Neuronal stem cell (in vitro differentiated cells): ENCODE measurements at regions not wholly inside any gene's neighbourhood (a gene's known extent, or its start where the extent isn't known, plus 50 kb on each side); places are given as distances from the start of the nearest gene placed in this dataset.

ENCODE experiments used
- DNase-seq: peaks from one replicate; pipeline ENCODE4 v3.0.0-alpha.2; 2013; ENCODE audit warnings: low spot score
- H2AFZ ChIP-seq: one replicate; pipeline ENCODE4 v1.6.1; 2013; ENCODE audit warnings: mild to moderate bottlenecking, low read length, inconsistent platforms
- H2AK5ac ChIP-seq: 2 replicates; pipeline ENCODE4 v1.6.1; 2013; ENCODE audit warnings: low read depth, mild to moderate bottlenecking, inconsistent platforms, low read length, moderate library complexity, mixed read lengths
- H2BK120ac ChIP-seq: 2 replicates; pipeline ENCODE4 v1.6.1; 2013; ENCODE audit warnings: low read depth, mild to moderate bottlenecking, inconsistent platforms, low read length, moderate library complexity, mixed read lengths
- H2BK12ac ChIP-seq: one replicate; pipeline ENCODE4 v1.6.1; 2013; ENCODE audit warnings: low read length, inconsistent platforms
- H2BK15ac ChIP-seq: 2 replicates; pipeline ENCODE4 v1.6.1; 2013; ENCODE audit warnings: mild to moderate bottlenecking, low read length, inconsistent platforms, mixed read lengths
- H2BK5ac ChIP-seq: one replicate; pipeline ENCODE4 v1.6.1; 2013; ENCODE audit warnings: inconsistent platforms, mild to moderate bottlenecking, low read length, moderate library complexity
- H3K14ac ChIP-seq: one replicate; pipeline ENCODE4 v1.6.1; 2013; ENCODE audit warnings: low read length, inconsistent platforms
- H3K18ac ChIP-seq: 2 replicates; pipeline ENCODE4 v1.6.1; 2013; ENCODE audit warnings: low read length, inconsistent platforms
- H3K23ac ChIP-seq: 2 replicates; pipeline ENCODE4 v1.6.1; 2013; ENCODE audit warnings: low read depth, mild to moderate bottlenecking, mixed read lengths, low read length, inconsistent platforms; ENCODE audit not compliant: poor library complexity
- H3K27ac ChIP-seq: replicated peaks from 3 replicates; pipeline ENCODE4 v1.5.1; 2013; ENCODE audit warnings: low read length, inconsistent platforms
- H3K27me3 ChIP-seq, 3 experiments: 2 replicates each; pipeline ENCODE4 v1.6.1; 2013; ENCODE audit warnings: low read length in 3 of 3, mild to moderate bottlenecking in 2 of 3, inconsistent platforms in 1 of 3, low read depth in 1 of 3, mixed read lengths in 1 of 3, moderate library complexity in 1 of 3; ENCODE audit not compliant: control insufficient read depth in 3 of 3, insufficient read depth in 3 of 3
- H3K36me3 ChIP-seq, 2 donors: replicated peaks in 1 of 2; 2 replicates each; pipeline ENCODE4 v1.6.1; 2013; ENCODE audit warnings: low read length in 2 of 2; ENCODE audit not compliant: control insufficient read depth in 2 of 2, insufficient read depth in 2 of 2
- H3K4ac ChIP-seq: 2 replicates; pipeline ENCODE4 v1.6.1; 2013; ENCODE audit warnings: inconsistent platforms, mild to moderate bottlenecking, low read length, moderate library complexity
- H3K4me1 ChIP-seq, 2 donors: 1 replicate in 1 of 2; 2 replicates in 1 of 2; pipeline ENCODE4 v1.6.1; 2013; ENCODE audit warnings: low read length in 2 of 2, low read depth in 1 of 2; ENCODE audit not compliant: control insufficient read depth in 2 of 2, insufficient read depth in 1 of 2
- H3K4me2 ChIP-seq: one replicate; pipeline ENCODE4 v1.6.1; 2013; ENCODE audit warnings: mild to moderate bottlenecking, low read length, inconsistent platforms; ENCODE audit not compliant: insufficient read depth, poor library complexity, severe bottlenecking
- H3K4me3 ChIP-seq, 2 donors: 2 replicates each; pipeline ENCODE4 v1.5.1; 2013; ENCODE audit warnings: low read length in 2 of 2, mild to moderate bottlenecking in 2 of 2, inconsistent platforms in 1 of 2, moderate library complexity in 1 of 2
- H3K79me1 ChIP-seq: one replicate; pipeline ENCODE4 v1.6.1; 2013; ENCODE audit warnings: low read depth, mild to moderate bottlenecking, inconsistent platforms, low read length, moderate library complexity
- H3K9ac ChIP-seq: one replicate; pipeline ENCODE4 v1.6.1; 2013; ENCODE audit warnings: mild to moderate bottlenecking, low read depth, low read length, inconsistent platforms; ENCODE audit not compliant: poor library complexity
- H3K9me3 ChIP-seq, 2 donors: replicated peaks in 1 of 2; 2 replicates each; pipeline versions ENCODE3 to v1.6.1; 2013; ENCODE audit warnings: low read length in 2 of 2, mild to moderate bottlenecking in 2 of 2, inconsistent platforms in 1 of 2, low read depth in 1 of 2, mixed read lengths in 1 of 2, moderate library complexity in 1 of 2; ENCODE audit not compliant: control insufficient read depth in 2 of 2, insufficient read depth in 1 of 2
- H4K8ac ChIP-seq: one replicate; pipeline ENCODE4 v1.6.1; 2013; ENCODE audit warnings: low read depth, mild to moderate bottlenecking, inconsistent platforms, low read length, moderate library complexity
- H4K91ac ChIP-seq: one replicate; pipeline ENCODE4 v1.6.1; 2013; ENCODE audit warnings: low read length, low read depth, mild to moderate bottlenecking, inconsistent platforms; ENCODE audit not compliant: poor library complexity
- WGBS, 2 donors: extraction: QIAGEN DNeasy Blood & Tissue Kit; methylation state at CpG; one replicate each; pipeline ENCODE4 v1.1.7; 2013; ENCODE audit warnings: missing lambda C conversion rate in 2 of 2, mixed read lengths in 1 of 2; ENCODE audit not compliant: insufficient read length in 2 of 2, insufficient replicate concordance in 1 of 2; ENCODE audit errors: extremely low coverage in 2 of 2; 5-methylcytosine and 5-hydroxymethylcytosine counted together

DNA sequence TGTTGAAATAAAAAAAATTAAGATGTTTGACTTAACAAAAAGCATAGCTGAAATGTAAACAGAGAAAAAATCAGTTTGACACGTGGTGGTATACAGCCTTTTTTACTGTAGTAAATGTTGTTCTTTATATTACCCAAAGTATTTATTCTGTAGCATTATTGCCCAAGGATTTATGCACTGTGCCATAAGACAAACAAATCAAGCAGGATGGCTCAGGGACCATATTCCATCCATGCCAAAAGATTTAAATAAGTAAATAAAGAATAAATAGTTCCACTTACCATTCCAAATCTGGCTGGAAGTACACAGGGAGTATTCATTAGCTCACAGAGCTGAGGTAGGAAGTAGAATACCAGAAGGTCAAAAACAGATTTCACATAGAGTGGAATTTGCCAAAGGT is 666.7 kb upstream of the CADM2 start:
- Histone ChIP-seq H3K4me1 (no peaks in the 10 kb centered on the region), H3K27ac (no peak overlapping the region), H3K14ac (no peak overlapping the region), H4K8ac (no peak overlapping the region), H2BK15ac (no peak overlapping the region), H3K4me2 (no peak overlapping the region), H3K27me3 (no peaks in the 10 kb centered on the region), H2AK5ac (no peak overlapping the region), H3K18ac (no peak overlapping the region), H2BK120ac (no peak overlapping the region), H2AFZ (no peak overlapping the region), H3K4ac (no peak overlapping the region), H2BK5ac (no peak overlapping the region), H2BK12ac (no peak overlapping the region), H3K9me3 (no peaks in the 10 kb centered on the region), H3K9ac (no peak overlapping the region), H3K4me3 (no peak overlapping the region), H3K36me3 (no peaks in the 10 kb centered on the region), H3K23ac (no peak overlapping the region), H3K79me1 (no peaks in the 10 kb centered on the region), H4K91ac (no peak overlapping the region)
- DNase-seq, result no peak
- WGBS, 2 donors, result no CpG with 5 or more reads among the region's 1 CpG

GRCh38 chr3:84299329-84299728 is 659.5 kb upstream of the CADM2 start:
- Histone ChIP-seq H2BK120ac (no peak overlapping the region), H3K23ac (no peak overlapping the region), H2AFZ (no peak overlapping the region), H3K4me1 (no peaks in the 10 kb centered on the region), H3K27ac (no peak overlapping the region), H3K9me3 (no peaks in the 10 kb centered on the region), H3K14ac (no peak overlapping the region), H2BK5ac (no peak overlapping the region), H3K36me3 (no peaks in the 10 kb centered on the region), H3K18ac (no peak overlapping the region), H4K8ac (no peak overlapping the region), H4K91ac (no peak overlapping the region), H3K9ac (no peak overlapping the region), H3K4ac (no peak overlapping the region), H2AK5ac (no peak overlapping the region), H3K4me2 (no peak overlapping the region), H2BK12ac (no peak overlapping the region), H3K27me3 (no peaks in the 10 kb centered on the region), H2BK15ac (no peak overlapping the region), H3K4me3 (no peak overlapping the region), H3K79me1 (no peaks in the 10 kb centered on the region)
- DNase-seq, result no peak
- WGBS, 2 donors, result no CpG with 5 or more reads among the region's 6 CpGs

DNA sequence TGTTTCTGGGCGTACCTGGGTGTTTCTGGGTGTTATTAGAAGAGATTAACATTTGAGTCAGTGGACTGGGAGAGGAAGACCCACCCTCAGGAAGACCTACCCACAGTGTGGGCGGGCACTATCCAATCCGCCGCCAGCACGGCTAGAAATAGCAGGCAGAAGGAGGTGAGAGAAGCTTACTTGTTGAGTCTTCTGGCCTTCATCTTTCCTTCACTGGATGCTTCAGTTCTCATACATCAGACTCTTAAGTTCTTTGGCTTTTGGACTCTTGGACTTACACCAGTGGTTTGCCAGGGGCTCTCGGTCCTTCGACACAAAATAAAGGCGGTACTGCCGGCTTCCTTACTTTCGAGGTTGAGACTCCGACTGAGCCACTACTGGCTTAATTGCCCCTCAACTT is 654.6 kb upstream of the CADM2 start:
- H2BK12ac ChIP-seq, result no peak overlapping the region
- H3K4me2 ChIP-seq, result no peak overlapping the region
- no peak overlapping the region for H3K14ac ChIP-seq
- no peak overlapping the region for H3K4me3 ChIP-seq
- DNase-seq, result no peak
- H2BK120ac ChIP-seq, result no peak overlapping the region
- no peaks in the 10 kb centered on the region for H3K79me1 ChIP-seq
- H2BK15ac ChIP-seq, result no peak overlapping the region
- WGBS, 2 donors, result no CpG with 5 or more reads among the region's 11 CpGs
- no peak overlapping the region for H3K9ac ChIP-seq
- H3K18ac ChIP-seq, result no peak overlapping the region
- H2AFZ ChIP-seq, result no peak overlapping the region
- H4K8ac ChIP-seq, result no peak overlapping the region
- no peaks in the 10 kb centered on the region for H3K36me3 ChIP-seq
- no peak overlapping the region for H4K91ac ChIP-seq
- no peaks in the 10 kb centered on the region for H3K4me1 ChIP-seq
- no peak overlapping the region for H2AK5ac ChIP-seq
- H3K27me3 ChIP-seq, result no peaks in the 10 kb centered on the region
- H2BK5ac ChIP-seq, result no peak overlapping the region
- no peak overlapping the region for H3K27ac ChIP-seq
- H3K4ac ChIP-seq, result no peak overlapping the region
- H3K23ac ChIP-seq, result no peak overlapping the region
- H3K9me3 ChIP-seq, result no peaks in the 10 kb centered on the region

DNA sequence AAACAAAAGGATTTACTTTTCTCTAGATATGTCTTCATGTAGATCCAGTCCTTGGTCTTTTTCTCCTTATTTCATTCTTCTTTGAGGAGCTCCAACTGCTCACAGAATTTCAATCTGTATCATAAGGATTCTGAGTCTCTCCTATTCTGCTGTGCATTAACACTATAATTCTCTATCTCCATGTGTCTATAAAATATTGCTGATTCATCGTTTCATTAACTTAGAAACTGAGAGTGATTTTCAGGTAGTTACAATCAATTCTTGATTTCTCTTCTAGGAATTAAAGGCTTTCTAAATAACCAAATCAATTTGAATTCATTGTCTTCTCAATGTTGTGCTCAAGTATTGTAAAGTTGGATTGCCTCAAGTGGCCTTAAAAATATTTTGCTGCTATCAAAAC is 651.5 kb upstream of the CADM2 start:
- no peak overlapping the region for H3K9ac ChIP-seq
- H4K8ac ChIP-seq, result no peak overlapping the region
- WGBS, 2 donors, result no CpG with 5 or more reads among the region's 1 CpG
- no peak overlapping the region for H3K4ac ChIP-seq
- H3K23ac ChIP-seq, result no peak overlapping the region
- no peaks in the 10 kb centered on the region for H3K79me1 ChIP-seq
- H2BK15ac ChIP-seq, result no peak overlapping the region
- H3K27me3 ChIP-seq, result no peaks in the 10 kb centered on the region
- no peak for DNase-seq
- H3K27ac ChIP-seq, result no peak overlapping the region
- H3K4me3 ChIP-seq, result no peak overlapping the region
- H2BK5ac ChIP-seq, result no peak overlapping the region
- H2AFZ ChIP-seq, result no peak overlapping the region
- no peak overlapping the region for H3K4me2 ChIP-seq
- H2AK5ac ChIP-seq, result no peak overlapping the region
- no peak overlapping the region for H2BK12ac ChIP-seq
- H2BK120ac ChIP-seq, result no peak overlapping the region
- H3K18ac ChIP-seq, result no peak overlapping the region
- H3K4me1 ChIP-seq, result no peaks in the 10 kb centered on the region
- H4K91ac ChIP-seq, result no peak overlapping the region
- H3K36me3 ChIP-seq, result no peaks in the 10 kb centered on the region
- H3K9me3 ChIP-seq, result no peaks in the 10 kb centered on the region
- H3K14ac ChIP-seq, result no peak overlapping the region
